GM12873 (cell line): ENCODE measurements at regions not wholly inside any gene's neighbourhood (a gene's known extent, or its start where the extent isn't known, plus 50 kb on each side); places are given as distances from the start of the nearest gene placed in this dataset.

Experiments
- CTCF ChIP-seq: IDR thresholded peaks from 2 replicates; pipeline ENCODE4 v1.5.1; 2012; ENCODE audit warnings: low read depth, mild to moderate bottlenecking, moderate library complexity, low read length, control low read depth; ENCODE audit not compliant: insufficient read depth; ENCODE audit errors: missing control alignments

- no peak for TF ChIP-seq CTCF
Observed at GRCh38 chr7:49255054-49255453, 330.7 kb downstream of the CDC14C start.

GRCh38 chr7:49260538-49260937, 336.2 kb downstream of the CDC14C start:
- no peak for TF ChIP-seq CTCF

- no peak for TF ChIP-seq CTCF
Observed at GRCh38 chr7:49261928-49262327, 337.6 kb downstream of the CDC14C start.

- TF ChIP-seq CTCF = no peak
Observed at GRCh38 chr7:49264530-49264929, 340.2 kb downstream of the CDC14C start.

GRCh38 chr7:49273897-49274296, 349.6 kb downstream of the CDC14C start:
- no peak for TF ChIP-seq CTCF

GRCh38 chr7:49279891-49280290, 355.5 kb downstream of the CDC14C start:
- TF ChIP-seq CTCF = no peak

GRCh38 chr7:49287653-49288052, 363.3 kb downstream of the CDC14C start:
- no peak for TF ChIP-seq CTCF
